Esophagus squamous epithelium (tissue), 5 donors: ENCODE measurements at regions not wholly inside any gene's neighbourhood (a gene's known extent, or its start where the extent isn't known, plus 50 kb on each side); places are given as distances from the start of the nearest gene placed in this dataset.

Experiments
- DNase-seq: peaks from one replicate; lab custom pipeline; 2025; lab: John Stamatoyannopoulos, UW
- H3K27ac ChIP-seq, 4 donors: fragments of 200-600 bp; sonication (generic); one replicate each; pipeline ENCODE4 v1.5.1; 2016 to 2019; ENCODE audit warnings: mild to moderate bottlenecking in 1 of 4
- H3K27me3 ChIP-seq, 4 donors: fragments of 200-600 bp; sonication (generic); 1 replicate in 3 of 4; 2 replicates in 1 of 4; pipeline versions ENCODE4 v1.5.1 to v1.6.0; 2017 to 2021; ENCODE audit warnings: antibody characterized with exemption in 1 of 4
- H3K36me3 ChIP-seq, 3 donors: fragments of 200-600 bp; sonication (generic); one replicate each; pipeline ENCODE4 v1.5.1; 2016 to 2019
- H3K4me1 ChIP-seq, 3 donors: fragments of 200-600 bp; sonication (generic); one replicate each; pipeline ENCODE4 v1.5.1; 2017 to 2019
- H3K4me3 ChIP-seq, 4 donors: fragments of 200-600 bp; sonication (generic); 1 replicate in 3 of 4; 2 replicates in 1 of 4; pipeline ENCODE4 v1.5.1; 2016 to 2019; ENCODE audit warnings: mild to moderate bottlenecking in 2 of 4, moderate library complexity in 1 of 4
- H3K9me3 ChIP-seq, 3 donors: fragments of 200-600 bp; sonication (generic); one replicate each; pipeline ENCODE4 v1.5.1; 2016 to 2019
- CTCF ChIP-seq, 6 experiments: fragments of 450-650 bp in 4 of 6; fragments of 200-600 bp in 2 of 6; sonication (generic) in 2 of 6; IDR thresholded peaks; one replicate each; pipeline ENCODE4 v1.5.1; 2016 to 2019; ENCODE audit warnings: antibody characterized with exemption in 6 of 6, mild to moderate bottlenecking in 4 of 6, moderate library complexity in 4 of 6
- POLR2A ChIP-seq, 4 donors: fragments of 450-650 bp; IDR thresholded peaks; one replicate each; pipeline ENCODE4 v1.6.1; 2017; ENCODE audit warnings: antibody characterized with exemption in 4 of 4, mild to moderate bottlenecking in 4 of 4, moderate library complexity in 3 of 4
- WGBS, 2 donors: methylation state at CpG; one replicate each; pipeline ENCODE4 v1.1.5; 2018; 5-methylcytosine and 5-hydroxymethylcytosine counted together
- intact Hi-C: fragments of 100-400 bp; cut with DNase I; formaldehyde crosslinking; loops from one replicate; pipeline ENCODE4 v1.15.0; 2022
- donor health status: DM: yes; HTN: yes; CAD: no.

- Histone ChIP-seq H3K36me3 (no peaks in the 10 kb centered on the region), H3K4me1 (no peaks in the 10 kb centered on the region), H3K9me3 (no peaks in the 10 kb centered on the region), H3K27me3 (no peaks in the 10 kb centered on the region), H3K27ac (no peak overlapping the region), H3K4me3 (no peak overlapping the region)
- no peak for DNase-seq
- intact Hi-C loops, result no loop called here
- TF ChIP-seq POLR2A (IDR thresholded peaks at IDR 0.05), result no peak
- TF ChIP-seq CTCF (IDR thresholded peaks at IDR 0.05), result no peak
- WGBS, 2 donors, result 59 to 66% methylated on average over 4 of the region's 4 CpGs
Observed at GRCh38 chr5:88119535-88120125, 149.0 kb downstream of the TMEM161B start.

GRCh38 chr5:88118179-88118578 is 150.5 kb downstream of the TMEM161B start:
- no peaks in the 10 kb centered on the region for H3K27me3 ChIP-seq
- no peaks in the 10 kb centered on the region for H3K4me1 ChIP-seq
- no peak for TF ChIP-seq CTCF (IDR thresholded peaks at IDR 0.05)
- TF ChIP-seq POLR2A (IDR thresholded peaks at IDR 0.05), result no peak
- H3K27ac ChIP-seq, result no peak overlapping the region
- no peak overlapping the region for H3K4me3 ChIP-seq
- H3K9me3 ChIP-seq, result no peaks in the 10 kb centered on the region
- WGBS, 2 donors, result 26 to 34% methylated on average over 2 of the region's 2 CpGs
- H3K36me3 ChIP-seq, result no peaks in the 10 kb centered on the region
- intact Hi-C loops, result no loop called here
- no peak for DNase-seq

GRCh38 chr5:88117546-88117945 is 151.1 kb downstream of the TMEM161B start:
- Histone ChIP-seq H3K9me3 (no peaks in the 10 kb centered on the region), H3K27me3 (no peaks in the 10 kb centered on the region), H3K36me3 (no peaks in the 10 kb centered on the region), H3K4me1 (no peaks in the 10 kb centered on the region), H3K27ac (no peak overlapping the region), H3K4me3 (no peak overlapping the region)
- DNase-seq, result no peak
- TF ChIP-seq POLR2A (IDR thresholded peaks at IDR 0.05), result no peak
- no peak for TF ChIP-seq CTCF (IDR thresholded peaks at IDR 0.05)
- intact Hi-C loops, result no loop called here

GRCh38 chr5:88116396-88116795 is 152.2 kb downstream of the TMEM161B start:
- TF ChIP-seq CTCF (IDR thresholded peaks at IDR 0.05) (no peak), POLR2A (IDR thresholded peaks at IDR 0.05) (no peak)
- Histone ChIP-seq H3K36me3 (no peaks in the 10 kb centered on the region), H3K4me1 (no peaks in the 10 kb centered on the region), H3K27ac (no peak overlapping the region), H3K27me3 (no peaks in the 10 kb centered on the region), H3K4me3 (no peak overlapping the region), H3K9me3 (no peaks in the 10 kb centered on the region)
- intact Hi-C loops, result no loop called here
- DNase-seq, result no peak

GRCh38 chr5:88115211-88115610 is 153.4 kb downstream of the TMEM161B start:
- Histone ChIP-seq H3K4me3 (no peak overlapping the region), H3K27ac (no peak overlapping the region), H3K36me3 (no peaks in the 10 kb centered on the region), H3K4me1 (no peaks in the 10 kb centered on the region), H3K9me3 (no peaks in the 10 kb centered on the region), H3K27me3 (no peaks in the 10 kb centered on the region)
- intact Hi-C loops, result no loop called here
- DNase-seq, result no peak
- no peak for TF ChIP-seq POLR2A (IDR thresholded peaks at IDR 0.05)
- no peak for TF ChIP-seq CTCF (IDR thresholded peaks at IDR 0.05)
- 64 to 71% methylated on average over 3 of the region's 3 CpGs for WGBS, 2 donors
